H9 (cell line): ENCODE measurements at regions not wholly inside any gene's neighbourhood (a gene's known extent, or its start where the extent isn't known, plus 50 kb on each side); places are given as distances from the start of the nearest gene placed in this dataset.
"Not testable (repeated sequence)": the region's sequence is repeated elsewhere in the genome, so short reads cannot be mapped to it uniquely, and the experiment has no call there.

Source experiments
- DNase-seq: peaks from one replicate; pipeline ENCODE4 v3.0.0-alpha.2; 2017
- H2AFZ ChIP-seq: one replicate; pipeline ENCODE4 v1.6.1; 2013; ENCODE audit warnings: mild to moderate bottlenecking, low read length, control low read depth, moderate library complexity
- H2AK5ac ChIP-seq: 2 replicates; pipeline ENCODE4 v1.6.1; 2013; ENCODE audit warnings: low read length, control low read depth, mixed read lengths; ENCODE audit not compliant: insufficient read length
- H2BK120ac ChIP-seq: one replicate; pipeline ENCODE4 v1.6.1; 2013; ENCODE audit warnings: low read depth, mild to moderate bottlenecking, low read length, control low read depth, inconsistent platforms; ENCODE audit not compliant: poor library complexity, severe bottlenecking
- H2BK12ac ChIP-seq: 2 replicates; pipeline ENCODE4 v1.6.1; 2013; ENCODE audit warnings: low read length, control low read depth, mixed read lengths, low read depth; ENCODE audit not compliant: insufficient read length
- H2BK15ac ChIP-seq: 2 replicates; pipeline ENCODE4 v1.6.1; 2013; ENCODE audit warnings: low read depth, low read length, control low read depth
- H2BK20ac ChIP-seq: one replicate; pipeline ENCODE4 v1.6.1; 2013; ENCODE audit warnings: low read depth, mild to moderate bottlenecking, low read length, control low read depth, inconsistent platforms; ENCODE audit not compliant: poor library complexity, severe bottlenecking
- H2BK5ac ChIP-seq: 2 replicates; pipeline ENCODE4 v1.6.1; 2013; ENCODE audit warnings: low read length, control low read depth, mixed read lengths; ENCODE audit not compliant: insufficient read length
- H3K14ac ChIP-seq: 2 replicates; pipeline ENCODE4 v1.6.1; 2013; ENCODE audit warnings: low read length, control low read depth; ENCODE audit not compliant: insufficient read depth
- H3K18ac ChIP-seq: 2 replicates; pipeline ENCODE4 v1.6.1; 2013; ENCODE audit warnings: low read depth, mild to moderate bottlenecking, mixed read lengths, low read length, control low read depth; ENCODE audit not compliant: insufficient read length
- H3K23ac ChIP-seq: 2 replicates; pipeline ENCODE4 v1.6.1; 2013; ENCODE audit warnings: low read length, control low read depth, mixed read lengths, low read depth; ENCODE audit not compliant: insufficient read length
- H3K23me2 ChIP-seq: 2 replicates; pipeline ENCODE4 v1.6.1; 2013; ENCODE audit warnings: low read depth, mild to moderate bottlenecking, mixed read lengths, low read length, control low read depth; ENCODE audit not compliant: insufficient read length, poor library complexity, severe bottlenecking
- H3K27ac ChIP-seq: 2 replicates; pipeline ENCODE4 v1.5.1; 2013; ENCODE audit warnings: low read length, control low read depth, mixed read lengths, low read depth; ENCODE audit not compliant: insufficient read length
- H3K27me3 ChIP-seq: 2 replicates; pipeline ENCODE4 v1.6.1; 2013; ENCODE audit warnings: low read length, control low read depth, inconsistent platforms; ENCODE audit not compliant: insufficient read depth
- H3K4ac ChIP-seq: 2 replicates; pipeline ENCODE4 v1.6.1; 2013; ENCODE audit warnings: low read depth, mild to moderate bottlenecking, control low read depth, inconsistent platforms, low read length, moderate library complexity
- H3K4me1 ChIP-seq: 2 replicates; pipeline ENCODE4 v1.6.1; 2013; ENCODE audit warnings: low read length, control low read depth, inconsistent platforms; ENCODE audit not compliant: insufficient read depth
- H3K4me2 ChIP-seq: 2 replicates; pipeline ENCODE4 v1.6.1; 2013; ENCODE audit warnings: low read length, control low read depth, mixed read lengths; ENCODE audit not compliant: insufficient read length, insufficient read depth
- H3K56ac ChIP-seq: 2 replicates; pipeline ENCODE4 v1.6.1; 2013; ENCODE audit warnings: low read depth, mild to moderate bottlenecking, mixed read lengths, low read length, control low read depth; ENCODE audit not compliant: insufficient read length
- H3K79me1 ChIP-seq: 2 replicates; pipeline ENCODE4 v1.6.1; 2013; ENCODE audit warnings: low read depth, mild to moderate bottlenecking, moderate library complexity, low read length, control low read depth, inconsistent platforms; ENCODE audit not compliant: insufficient read depth, poor library complexity, severe bottlenecking
- H3K79me2 ChIP-seq: 2 replicates; pipeline ENCODE4 v1.6.1; 2013; ENCODE audit warnings: low read length, control low read depth, inconsistent platforms; ENCODE audit not compliant: insufficient read depth
- H3K9ac ChIP-seq: 2 replicates; pipeline ENCODE4 v1.6.1; 2013; ENCODE audit warnings: low read length, control low read depth, mixed read lengths; ENCODE audit not compliant: insufficient read length; ENCODE audit errors: extremely low read depth
- H3K9me3 ChIP-seq: one replicate; pipeline ENCODE4 v1.6.1; 2013; ENCODE audit warnings: low read depth, low read length, inconsistent platforms; ENCODE audit not compliant: control insufficient read depth
- H3T11ph ChIP-seq: one replicate; pipeline ENCODE4 v1.6.1; 2013; ENCODE audit warnings: mild to moderate bottlenecking, low read length, control low read depth, inconsistent platforms
- H4K20me1 ChIP-seq: one replicate; pipeline ENCODE4 v1.6.1; 2013; ENCODE audit not compliant: control insufficient read depth, insufficient read length, insufficient read depth
- H4K5ac ChIP-seq: 2 replicates; pipeline ENCODE4 v1.6.1; 2013; ENCODE audit warnings: low read depth, mild to moderate bottlenecking, mixed read lengths, low read length, control low read depth; ENCODE audit not compliant: insufficient read length
- H4K8ac ChIP-seq: replicated peaks from 2 replicates; pipeline ENCODE4 v1.6.1; 2013; ENCODE audit warnings: low read length, control low read depth, mixed read lengths, low read depth; ENCODE audit not compliant: insufficient read length
- H4K91ac ChIP-seq: 2 replicates; pipeline ENCODE4 v1.6.1; 2013; ENCODE audit warnings: low read depth, mild to moderate bottlenecking, moderate library complexity, mixed read lengths, low read length, control low read depth; ENCODE audit not compliant: insufficient read length
- H3K27ac Mint-ChIP-seq, 3 experiments: 2 replicates in 2 of 3; 3 replicates in 1 of 3; pipeline ENCODE4 v1.8.0; 2020 to 2021; ENCODE audit warnings: mixed read lengths in 3 of 3, mild to moderate bottlenecking in 1 of 3, moderate library complexity in 1 of 3
- H3K27me3 Mint-ChIP-seq: 2 replicates; pipeline ENCODE4 v1.8.0; 2021; ENCODE audit warnings: low read depth, mild to moderate bottlenecking, moderate library complexity, mixed read lengths
- H3K36me3 Mint-ChIP-seq, 3 experiments: 2 replicates in 2 of 3; 3 replicates in 1 of 3; pipeline ENCODE4 v1.8.0; 2020 to 2021; ENCODE audit warnings: low read depth in 3 of 3, mixed read lengths in 3 of 3; ENCODE audit not compliant: insufficient read depth in 1 of 3
- H3K4me1 Mint-ChIP-seq, 2 experiments: 2 replicates each; pipeline ENCODE4 v1.8.0; 2020; ENCODE audit warnings: mixed read lengths in 2 of 2
- H3K4me3 Mint-ChIP-seq, 2 experiments: 2 replicates in 1 of 2; 3 replicates in 1 of 2; pipeline ENCODE4 v1.8.0; 2020 to 2021; ENCODE audit warnings: mild to moderate bottlenecking in 2 of 2, mixed read lengths in 2 of 2, moderate library complexity in 1 of 2
- H3K9me3 Mint-ChIP-seq, 2 experiments: 2 replicates in 1 of 2; 3 replicates in 1 of 2; pipeline ENCODE4 v1.8.0; 2020; ENCODE audit warnings: mild to moderate bottlenecking in 2 of 2, mixed read lengths in 2 of 2, moderate library complexity in 1 of 2
- WGBS: extraction: QIAGEN DNeasy Blood & Tissue Kit; methylation state at CpG from one replicate; pipeline ENCODE4 v1.1.7; 2013; ENCODE audit warnings: missing lambda C conversion rate, low lambda C conversion rate, mixed read lengths; ENCODE audit not compliant: insufficient read length; ENCODE audit errors: extremely low coverage; 5-methylcytosine and 5-hydroxymethylcytosine counted together
- TF ChIP-seq, protein P1 (sequence below): fragments of 200-600 bp; sonication (generic); conservative IDR thresholded peaks from 3 replicates; pipeline ENCODE4 v1.8.0; 2021; ENCODE audit warnings: antibody characterized with exemption, mild to moderate bottlenecking

DNA sequence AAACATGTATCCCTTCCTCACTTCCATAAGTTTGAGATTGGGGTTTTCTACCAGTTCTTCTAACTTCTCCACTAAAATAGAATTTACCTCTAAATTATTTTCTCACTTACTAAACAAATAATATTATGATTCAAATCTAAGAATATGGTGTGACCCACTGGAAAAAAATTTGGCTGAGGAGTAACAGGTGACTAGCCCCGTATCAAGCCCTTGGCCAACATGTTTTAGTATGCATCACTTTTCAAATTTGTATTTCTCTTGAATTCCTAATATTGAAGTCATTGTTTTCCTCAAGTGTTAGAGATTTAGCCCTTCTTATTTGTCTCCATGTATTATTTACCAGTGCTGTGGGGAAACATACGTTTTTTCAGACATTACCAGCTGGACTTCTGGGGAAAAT is 759.4 kb downstream of the NSUN3 start:
- peaks cover 0 to 2% (median 0%) of the 10 kb centered on the region in 3 experiments; a peak in 3 of 7 replicates for H3K36me3 Mint-ChIP-seq
- no peak overlapping the region for H3T11ph ChIP-seq
- H4K5ac ChIP-seq, result no peak overlapping the region
- H2BK12ac ChIP-seq, result no peak overlapping the region
- no peaks in the 10 kb centered on the region for H3K4me1 ChIP-seq
- no peak overlapping the region for H3K4me3 Mint-ChIP-seq
- H2BK20ac ChIP-seq, result no peak overlapping the region
- H3K23me2 ChIP-seq, result no peaks in the 10 kb centered on the region
- no peak overlapping the region for H3K56ac ChIP-seq
- no peaks in the 10 kb centered on the region for H3K9me3 ChIP-seq
- H2AK5ac ChIP-seq, result no peak overlapping the region
- no peak overlapping the region for H3K23ac ChIP-seq
- no peaks in the 10 kb centered on the region for H3K4me1 Mint-ChIP-seq
- no peak overlapping the region for H2BK15ac ChIP-seq
- no peaks in the 10 kb centered on the region for H4K20me1 ChIP-seq
- no peak overlapping the region for H3K4ac ChIP-seq
- H2BK5ac ChIP-seq, result no peak overlapping the region
- H4K91ac ChIP-seq, result no peak overlapping the region
- H3K4me2 ChIP-seq, result no peak overlapping the region
- no peak overlapping the region for H2AFZ ChIP-seq
- no peak overlapping the region for H3K27ac Mint-ChIP-seq
- peaks cover 0 to 5% of the 10 kb centered on the region in 2 experiments; a peak in 3 of 5 replicates for H3K9me3 Mint-ChIP-seq
- no peak overlapping the region for H4K8ac ChIP-seq
- TF ChIP-seq, protein P1, sequence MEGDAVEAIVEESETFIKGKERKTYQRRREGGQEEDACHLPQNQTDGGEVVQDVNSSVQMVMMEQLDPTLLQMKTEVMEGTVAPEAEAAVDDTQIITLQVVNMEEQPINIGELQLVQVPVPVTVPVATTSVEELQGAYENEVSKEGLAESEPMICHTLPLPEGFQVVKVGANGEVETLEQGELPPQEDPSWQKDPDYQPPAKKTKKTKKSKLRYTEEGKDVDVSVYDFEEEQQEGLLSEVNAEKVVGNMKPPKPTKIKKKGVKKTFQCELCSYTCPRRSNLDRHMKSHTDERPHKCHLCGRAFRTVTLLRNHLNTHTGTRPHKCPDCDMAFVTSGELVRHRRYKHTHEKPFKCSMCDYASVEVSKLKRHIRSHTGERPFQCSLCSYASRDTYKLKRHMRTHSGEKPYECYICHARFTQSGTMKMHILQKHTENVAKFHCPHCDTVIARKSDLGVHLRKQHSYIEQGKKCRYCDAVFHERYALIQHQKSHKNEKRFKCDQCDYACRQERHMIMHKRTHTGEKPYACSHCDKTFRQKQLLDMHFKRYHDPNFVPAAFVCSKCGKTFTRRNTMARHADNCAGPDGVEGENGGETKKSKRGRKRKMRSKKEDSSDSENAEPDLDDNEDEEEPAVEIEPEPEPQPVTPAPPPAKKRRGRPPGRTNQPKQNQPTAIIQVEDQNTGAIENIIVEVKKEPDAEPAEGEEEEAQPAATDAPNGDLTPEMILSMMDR, result no peak
- H3K27me3 Mint-ChIP-seq, result no peaks in the 10 kb centered on the region
- no peaks in the 10 kb centered on the region for H3K79me2 ChIP-seq
- no peak overlapping the region for H3K9ac ChIP-seq
- no peaks in the 10 kb centered on the region for H3K79me1 ChIP-seq
- no peak overlapping the region for H3K14ac ChIP-seq
- no peak overlapping the region for H3K27ac ChIP-seq
- no peaks in the 10 kb centered on the region for H3K27me3 ChIP-seq
- no peak overlapping the region for H2BK120ac ChIP-seq
- DNase-seq, result no peak
- H3K18ac ChIP-seq, result no peak overlapping the region
- WGBS, result no CpG with 5 or more reads among the region's 2 CpGs

DNA sequence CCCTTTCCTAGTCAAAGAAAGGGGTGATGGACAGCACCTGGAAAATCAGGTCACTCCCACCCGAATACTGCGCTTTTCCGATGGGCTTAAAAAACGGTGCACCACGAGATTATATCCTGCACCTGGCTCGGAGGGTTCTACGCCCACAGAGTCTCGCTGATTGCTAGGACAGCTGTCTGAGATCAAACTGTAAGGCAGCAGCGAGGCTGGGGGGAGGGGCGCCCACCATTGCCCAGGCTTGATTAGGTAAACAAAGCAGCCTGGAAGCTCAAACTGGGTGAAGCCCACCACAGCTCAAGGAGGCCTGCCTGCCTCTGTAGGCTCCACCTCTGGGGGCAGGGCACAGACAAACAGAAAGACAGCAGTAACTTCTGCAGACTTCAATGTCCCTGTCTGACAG is 783.4 kb downstream of the NSUN3 start:
- not testable (repeated sequence) for H3K4ac ChIP-seq, H3K36me3 Mint-ChIP-seq, H3K79me1 ChIP-seq, H4K91ac ChIP-seq, H3K4me2 ChIP-seq, H3K23ac ChIP-seq, H2BK12ac ChIP-seq, H2BK5ac ChIP-seq, H3K79me2 ChIP-seq, H3K18ac ChIP-seq, H3K4me3 Mint-ChIP-seq, H3K27me3 ChIP-seq, H3K9me3 ChIP-seq, H3T11ph ChIP-seq, H4K20me1 ChIP-seq, H3K27ac ChIP-seq, H2BK20ac ChIP-seq, H3K27ac Mint-ChIP-seq, H2BK120ac ChIP-seq, H3K4me1 Mint-ChIP-seq, H4K8ac ChIP-seq, H3K9me3 Mint-ChIP-seq, H3K23me2 ChIP-seq, H3K4me1 ChIP-seq, H3K56ac ChIP-seq, H3K14ac ChIP-seq, H2AK5ac ChIP-seq, H2AFZ ChIP-seq, H4K5ac ChIP-seq, H2BK15ac ChIP-seq, H3K27me3 Mint-ChIP-seq, H3K9ac ChIP-seq
- DNase-seq, result peak; percentile 35
- no CpG with 5 or more reads among the region's 10 CpGs for WGBS
